GM12878 (cell line): ENCODE measurements at regions not wholly inside any gene's neighbourhood (a gene's known extent, or its start where the extent isn't known, plus 50 kb on each side); places are given as distances from the start of the nearest gene placed in this dataset.

Experiments
- ATAC-seq: fragments of 200-7000 bp; cut with Tn5 transposase; 3 replicates; pipeline ENCODE4 v1.9.1; 2020; ENCODE audit warnings: mild to moderate bottlenecking, moderate library complexity
- BruUV-seq: library from RNA; stranded (reverse); fragments of 400-500 nt; replicated peaks from 2 replicates; lab custom pipeline; 2021; lab: Mats Ljungman, UMichigan
- CTCF ChIA-PET: fragments of 300-600 bp; sonication (Branson Sonifier 250); formaldehyde crosslinking; extraction: SDS; loops from one replicate; lab custom pipeline; 2021; ENCODE audit warnings: inconsistent platforms; lab: Yijun Ruan, JAX
- POLR2A ChIA-PET: fragments of 350-600 bp; formaldehyde crosslinking; extraction: SDS; loops from one replicate; lab custom pipeline; 2021; ENCODE audit warnings: inconsistent platforms; lab: Charles Lee
- RAD21 ChIA-PET: fragments of 300-600 bp; sonication (Branson Sonifier 250); formaldehyde crosslinking; loops from one replicate; lab custom pipeline; 2023; ENCODE audit warnings: antibody characterized with exemption; ENCODE audit not compliant: unreplicated experiment; lab: Charles Lee
- SMC1A ChIA-PET: fragments of 300-600 bp; sonication (Branson Sonifier 250); formaldehyde crosslinking; loops from one replicate; lab custom pipeline; 2023; ENCODE audit not compliant: unreplicated experiment, uncharacterized antibody; lab: Charles Lee
- DNase-seq: peaks from one replicate; pipeline ENCODE4 v3.0.0-alpha.2; 2011; ENCODE audit warnings: low read depth, low spot score
- FAIRE-seq: peaks from 3 replicates; lab custom pipeline; 2011; peaks lifted over from hg19 to GRCh38; lab: Jason Lieb, UNC
- H2AFZ ChIP-seq: 2 replicates; pipeline ENCODE4 v1.6.0; 2011; ENCODE audit warnings: low read depth, low read length, control low read depth; ENCODE audit not compliant: control insufficient read depth
- H3K27ac ChIP-seq: 2 replicates; pipeline ENCODE4 v1.5.1; 2011; ENCODE audit warnings: control low read depth; ENCODE audit not compliant: control insufficient read depth, insufficient read depth
- H3K27me3 ChIP-seq, 2 experiments: replicated peaks in 1 of 2; 2 replicates each; pipeline versions ENCODE4 v1.6.0 to v1.6.1; 2011; ENCODE audit warnings: low read length in 1 of 2; ENCODE audit not compliant: control insufficient read depth in 2 of 2, insufficient read depth in 2 of 2
- H3K36me3 ChIP-seq, 2 experiments: 2 replicates each; pipeline ENCODE4 v1.5.1; 2011; ENCODE audit warnings: low read length in 1 of 2; ENCODE audit not compliant: control insufficient read depth in 2 of 2, insufficient read depth in 2 of 2
- H3K4me1 ChIP-seq: 2 replicates; pipeline ENCODE4 v1.6.1; 2011; ENCODE audit warnings: mild to moderate bottlenecking, low read length, moderate library complexity, mixed read lengths; ENCODE audit not compliant: control insufficient read depth, insufficient read depth
- H3K4me2 ChIP-seq: 2 replicates; pipeline ENCODE4 v1.6.0; 2011; ENCODE audit warnings: control low read depth; ENCODE audit not compliant: control insufficient read depth, insufficient read depth
- H3K4me3 ChIP-seq: fragments of 200-600 bp; sonication (generic); 2 replicates; pipeline ENCODE4 v1.5.1; 2016
- H3K79me2 ChIP-seq: 2 replicates; pipeline ENCODE4 v1.6.0; 2011; ENCODE audit warnings: low read length; ENCODE audit not compliant: control insufficient read depth, insufficient read depth
- H3K9ac ChIP-seq: 2 replicates; pipeline ENCODE4 v1.8.0; 2011; ENCODE audit warnings: low read length, control low read depth, mixed read lengths; ENCODE audit not compliant: control insufficient read depth, insufficient read depth
- H3K9me3 ChIP-seq: replicated peaks from 3 replicates; pipeline ENCODE4 v1.5.1; 2011; ENCODE audit warnings: mild to moderate bottlenecking, low read length; ENCODE audit not compliant: control insufficient read depth, insufficient read depth
- H4K20me1 ChIP-seq: 2 replicates; pipeline ENCODE4 v1.6.0; 2011; ENCODE audit not compliant: control insufficient read depth, insufficient read depth
- EGR1 ChIP-seq, 2 experiments: IDR thresholded peaks; 1 replicate in 1 of 2; 2 replicates in 1 of 2; pipeline ENCODE4 v1.6.1; 2011 to 2012; ENCODE audit warnings: low read depth in 2 of 2, low read length in 2 of 2, borderline replicate concordance in 1 of 2, mild to moderate bottlenecking in 1 of 2, moderate library complexity in 1 of 2
- IKZF1 ChIP-seq: fragments of 450-650 bp; conservative IDR thresholded peaks from 2 replicates; pipeline ENCODE4 v1.6.1; 2017; ENCODE audit warnings: antibody characterized with exemption, mild to moderate bottlenecking
- KDM1A ChIP-seq: fragments of 200-600 bp; sonication (generic); IDR thresholded peaks from 2 replicates; pipeline ENCODE4 v1.6.1; 2016; ENCODE audit warnings: borderline replicate concordance
- POU2F2 ChIP-seq: IDR thresholded peaks from 3 replicates; pipeline ENCODE4 v1.6.1; 2011; ENCODE audit warnings: low read depth, mild to moderate bottlenecking, low read length, borderline replicate concordance
- PRDM15 ChIP-seq: fragments of 450-650 bp; formaldehyde crosslinking; IDR thresholded peaks from 2 replicates; pipeline ENCODE4 v1.4.0; 2020; ENCODE audit warnings: mild to moderate bottlenecking, moderate library complexity
- SMAD1 ChIP-seq: fragments of 450-650 bp; IDR thresholded peaks from 2 replicates; pipeline ENCODE4 v1.6.1; 2018; ENCODE audit warnings: mild to moderate bottlenecking, low read depth; ENCODE audit not compliant: partially characterized antibody
- SMARCA5 ChIP-seq: fragments of 450-650 bp; IDR thresholded peaks from 2 replicates; pipeline ENCODE4 v1.6.1; 2017; ENCODE audit warnings: mild to moderate bottlenecking
- SPI1 ChIP-seq: IDR thresholded peaks from 2 replicates; pipeline ENCODE4 v1.6.1; 2011; ENCODE audit warnings: low read depth, mild to moderate bottlenecking, low read length, moderate library complexity, borderline replicate concordance; ENCODE audit not compliant: insufficient read depth
- SRF ChIP-seq, 2 experiments: IDR thresholded peaks; 2 replicates each; pipeline ENCODE4 v1.6.1; 2011; ENCODE audit warnings: low read depth in 2 of 2, low read length in 2 of 2, mild to moderate bottlenecking in 1 of 2, moderate library complexity in 1 of 2
- YY1 ChIP-seq: IDR thresholded peaks from 2 replicates; pipeline ENCODE4 v1.6.1; 2011; ENCODE audit warnings: low read depth, mild to moderate bottlenecking, low read length
- WGBS: methylation state at CpG from one replicate; pipeline ENCODE4 v1.1.6; 2016; ENCODE audit warnings: low lambda C conversion rate; ENCODE audit not compliant: insufficient replicate concordance, insufficient coverage; ENCODE audit errors: missing lambda C conversion rate; 5-methylcytosine and 5-hydroxymethylcytosine counted together
- in situ Hi-C: fragments of 300-500 bp; cut with MboI; formaldehyde crosslinking; loops from 9 replicates; pipeline ENCODE4 v1.14.3; 2018; ENCODE audit warnings: mixed read lengths
- intact Hi-C: fragments of 100-400 bp; cut with micrococcal nuclease; formaldehyde crosslinking; loops from one replicate; pipeline ENCODE4 v1.14.2; 2022; ENCODE audit not compliant: unreplicated experiment
- TF ChIP-seq, protein P1 (sequence below): fragments of 450-650 bp; IDR thresholded peaks from 2 replicates; pipeline ENCODE4 v1.6.1; 2018; ENCODE audit warnings: mild to moderate bottlenecking, low read depth, moderate library complexity; ENCODE audit not compliant: partially characterized antibody

DNA sequence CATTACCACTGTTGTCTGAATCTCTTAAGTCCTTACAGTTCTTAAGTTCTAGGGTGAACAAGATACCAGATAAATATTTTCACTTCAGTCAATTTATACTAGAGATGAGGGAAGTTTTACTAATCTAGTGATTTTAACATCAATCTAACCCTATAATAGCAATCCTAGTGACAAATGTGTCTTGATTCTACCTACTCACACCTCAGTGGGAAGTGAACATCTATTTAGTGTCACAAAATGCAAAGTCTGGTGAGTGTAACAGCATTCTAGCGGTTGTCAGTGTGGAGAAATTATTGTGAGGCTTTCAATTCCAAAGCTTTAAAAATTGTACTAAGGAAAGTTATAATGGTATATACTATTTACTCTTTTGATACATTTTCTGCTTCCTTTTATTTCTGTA, 225.8 kb upstream of the CYLC2 start:
- H4K20me1 ChIP-seq: no peaks in the 10 kb centered on the region
- no peak for FAIRE-seq
- no peaks in the 10 kb centered on the region for H3K27me3 ChIP-seq
- TF ChIP-seq KDM1A (no peak), POU2F2 (no peak), SMAD1 (no peak), IKZF1 (no peak), PRDM15 (CRISPR knock-in tag) (no peak), SMARCA5 (no peak), YY1 (no peak), EGR1 (IDR thresholded peaks at IDR 0.05; ENCODE audit: borderline replicate concordance in 1 of 2, low read depth in 2 of 2, low read length in 2 of 2) (no peak), SRF (IDR thresholded peaks at IDR 0.05; ENCODE audit: low read depth in 2 of 2, low read length in 2 of 2) (no peak), SPI1 (no peak)
- TF ChIP-seq, protein P1, sequence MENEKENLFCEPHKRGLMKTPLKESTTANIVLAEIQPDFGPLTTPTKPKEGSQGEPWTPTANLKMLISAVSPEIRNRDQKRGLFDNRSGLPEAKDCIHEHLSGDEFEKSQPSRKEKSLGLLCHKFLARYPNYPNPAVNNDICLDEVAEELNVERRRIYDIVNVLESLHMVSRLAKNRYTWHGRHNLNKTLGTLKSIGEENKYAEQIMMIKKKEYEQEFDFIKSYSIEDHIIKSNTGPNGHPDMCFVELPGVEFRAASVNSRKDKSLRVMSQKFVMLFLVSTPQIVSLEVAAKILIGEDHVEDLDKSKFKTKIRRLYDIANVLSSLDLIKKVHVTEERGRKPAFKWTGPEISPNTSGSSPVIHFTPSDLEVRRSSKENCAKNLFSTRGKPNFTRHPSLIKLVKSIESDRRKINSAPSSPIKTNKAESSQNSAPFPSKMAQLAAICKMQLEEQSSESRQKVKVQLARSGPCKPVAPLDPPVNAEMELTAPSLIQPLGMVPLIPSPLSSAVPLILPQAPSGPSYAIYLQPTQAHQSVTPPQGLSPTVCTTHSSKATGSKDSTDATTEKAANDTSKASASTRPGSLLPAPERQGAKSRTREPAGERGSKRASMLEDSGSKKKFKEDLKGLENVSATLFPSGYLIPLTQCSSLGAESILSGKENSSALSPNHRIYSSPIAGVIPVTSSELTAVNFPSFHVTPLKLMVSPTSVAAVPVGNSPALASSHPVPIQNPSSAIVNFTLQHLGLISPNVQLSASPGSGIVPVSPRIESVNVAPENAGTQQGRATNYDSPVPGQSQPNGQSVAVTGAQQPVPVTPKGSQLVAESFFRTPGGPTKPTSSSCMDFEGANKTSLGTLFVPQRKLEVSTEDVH: no peak
- no peak for DNase-seq
- H3K4me1 ChIP-seq: no peaks in the 10 kb centered on the region
- no peak for ATAC-seq
- H3K4me3 ChIP-seq: no peak overlapping the region
- ChIA-PET CTCF (no interaction called here), POLR2A (no interaction called here), RAD21 (no interaction called here), SMC1A (no interaction called here)
- H3K27ac ChIP-seq: no peak overlapping the region
- no peak overlapping the region for H3K9ac ChIP-seq
- intact Hi-C loops (no loop called here), in situ Hi-C loops (no loop called here)
- no peak overlapping the region for H3K4me2 ChIP-seq
- BruUV-seq: no TSS peak
- H3K79me2 ChIP-seq: no peaks in the 10 kb centered on the region
- H2AFZ ChIP-seq: no peak overlapping the region
- no peaks in the 10 kb centered on the region for H3K9me3 ChIP-seq
- no peaks in the 10 kb centered on the region for H3K36me3 ChIP-seq
- 7% methylated on average over 1 of the region's 1 CpG for WGBS
